ENCODE measurements at regions not wholly inside any gene's neighbourhood (a gene's known extent, or its start where the extent isn't known, plus 50 kb on each side); places are given as distances from the start of the nearest gene placed in this dataset.
"Not testable (repeated sequence)": the region's sequence is repeated elsewhere in the genome, so short reads cannot be mapped to it uniquely, and the experiment has no call there.

GRCh38 chr1:144140243-144140642 is 168.5 kb upstream of the FAM72C start:
- DNase-seq (ENCODE audit: insufficient read length, low spot score); FAIRE-seq: not testable (repeated sequence)

GRCh38 chr1:144105006-144105405 is 133.2 kb upstream of the FAM72C start:
- FAIRE-seq; DNase-seq (ENCODE audit: insufficient read length, low spot score): not testable (repeated sequence)

GRCh38 chr1:144104000-144104677 is 132.4 kb upstream of the FAM72C start:
- FAIRE-seq, result not testable (repeated sequence)

GRCh38 chr1:144103156-144103880 is 131.5 kb upstream of the FAM72C start:
- not testable (repeated sequence) for DNase-seq (ENCODE audit: insufficient read length, low spot score); FAIRE-seq

More at GRCh38 chr1:144104000-144104677, 132.4 kb upstream of the FAM72C start:
- peak; percentile 2 for DNase-seq (ENCODE audit: insufficient read length, low spot score)

GRCh38 chr1:144102046-144102745 is 130.4 kb upstream of the FAM72C start:
- DNase-seq (ENCODE audit: insufficient read length, low spot score); FAIRE-seq: not testable (repeated sequence)

- DNase-seq (ENCODE audit: insufficient read length, low spot score) (peak; percentile 0), FAIRE-seq (no peak)
- no peak for TF ChIP-seq CTCF (IDR thresholded peaks at IDR 0.05; ENCODE audit: insufficient read depth, missing control alignments)
Measured at GRCh38 chr1:144101397-144102045, 129.7 kb upstream of the FAM72C start.

- peak; percentile 0 for DNase-seq (ENCODE audit: insufficient read length, low spot score)
- FAIRE-seq, result not testable (repeated sequence)
Measured at GRCh38 chr1:144077167-144077841, 105.5 kb upstream of the FAM72C start.

- DNase-seq (ENCODE audit: insufficient read length, low spot score); FAIRE-seq: not testable (repeated sequence)
Measured at GRCh38 chr1:144076646-144077045, 104.9 kb upstream of the FAM72C start.

- FAIRE-seq; DNase-seq (ENCODE audit: insufficient read length, low spot score): not testable (repeated sequence)
Measured at GRCh38 chr1:144070394-144071053, 98.7 kb upstream of the FAM72C start.

GRCh38 chr1:144067042-144067441 is 95.3 kb upstream of the FAM72C start:
- DNase-seq (ENCODE audit: insufficient read length, low spot score); FAIRE-seq: not testable (repeated sequence)

- not testable (repeated sequence) for DNase-seq (ENCODE audit: insufficient read length, low spot score); FAIRE-seq
Measured at GRCh38 chr1:144066071-144066813, 94.5 kb upstream of the FAM72C start.

- FAIRE-seq, result not testable (repeated sequence)
Measured at GRCh38 chr1:144065299-144066060, 93.7 kb upstream of the FAM72C start.

GRCh38 chr1:144049365-144049764 is 77.6 kb upstream of the FAM72C start:
- not testable (repeated sequence) for DNase-seq (ENCODE audit: insufficient read length, low spot score); FAIRE-seq

More at GRCh38 chr1:144065299-144066060, 93.7 kb upstream of the FAM72C start:
- DNase-seq (ENCODE audit: insufficient read length, low spot score), result not testable (repeated sequence)

GRCh38 chr1:144046645-144047044 is 74.9 kb upstream of the FAM72C start:
- not testable (repeated sequence) for DNase-seq (ENCODE audit: insufficient read length, low spot score); FAIRE-seq
